ENCODE measurements at regions not wholly inside any gene's neighbourhood (a gene's known extent, or its start where the extent isn't known, plus 50 kb on each side); places are given as distances from the start of the nearest gene placed in this dataset.

DNA sequence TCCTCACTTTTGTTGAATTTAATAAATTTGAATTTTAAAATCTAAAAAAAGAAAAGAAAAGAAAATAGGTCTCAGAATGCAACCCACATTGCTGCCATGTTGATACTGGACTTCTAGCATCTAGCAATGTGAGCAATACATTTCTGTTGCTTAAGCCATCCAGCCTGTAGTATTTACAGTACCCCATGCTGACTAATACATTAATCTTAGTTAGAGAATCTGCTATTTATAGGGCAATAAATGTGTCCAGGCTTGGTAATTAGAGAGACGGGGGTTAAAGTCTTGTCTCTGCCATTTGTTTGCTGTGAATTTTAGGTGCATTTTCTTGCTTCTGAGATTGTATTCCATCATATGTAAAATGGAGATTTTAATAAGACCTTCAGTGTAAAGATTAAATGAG lies 471.3 kb downstream of the DHX35 start:
- Histone ChIP-seq H3K27me3 (replicated peaks; ENCODE audit: insufficient read depth) (no peaks in the 10 kb centered on the region), H3K9me2 (ENCODE audit: insufficient read depth) (no peaks in the 10 kb centered on the region), H2AFZ (no peak overlapping the region), H3K9ac (no peak overlapping the region), H3K4me3 (no peak overlapping the region), H3K36me3 (ENCODE audit: low read depth) (no peaks in the 10 kb centered on the region), H3F3A (ENCODE audit: insufficient read depth) (no peaks in the 10 kb centered on the region), H3K4me2 (ENCODE audit: unreplicated experiment) (no peak overlapping the region), H3K4me1 (ENCODE audit: insufficient read depth) (no peaks in the 10 kb centered on the region), H3K9me3 (ENCODE audit: low read depth) (no peaks in the 10 kb centered on the region), H3K79me2 (ENCODE audit: insufficient read depth) (no peaks in the 10 kb centered on the region), H4K20me1 (ENCODE audit: insufficient read depth) (no peaks in the 10 kb centered on the region), H3K27ac (no peak overlapping the region)
- in situ Hi-C loops (cut with MboI), result loop anchor here (10.0 kb wide), 1 partner anchor 61 kb away; no protein-coding TSS in a partner anchor
- DNase-seq, result no peak
- TF ChIP-seq EZH2 (IDR thresholded peaks at IDR 0.05; ENCODE audit: insufficient read depth, poor library complexity, severe bottlenecking), result no peak
- TF ChIP-seq EZH2phosphoT487 (IDR thresholded peaks at IDR 0.05; ENCODE audit: insufficient read depth, low read depth), result no peak
- WGBS, 2 experiments (ENCODE audit: low coverage in 1 of 2, low lambda C conversion rate in 2 of 2, missing lambda C conversion rate in 2 of 2), result 39 to 43% methylated on average over 1 of the region's 1 CpG

DNA sequence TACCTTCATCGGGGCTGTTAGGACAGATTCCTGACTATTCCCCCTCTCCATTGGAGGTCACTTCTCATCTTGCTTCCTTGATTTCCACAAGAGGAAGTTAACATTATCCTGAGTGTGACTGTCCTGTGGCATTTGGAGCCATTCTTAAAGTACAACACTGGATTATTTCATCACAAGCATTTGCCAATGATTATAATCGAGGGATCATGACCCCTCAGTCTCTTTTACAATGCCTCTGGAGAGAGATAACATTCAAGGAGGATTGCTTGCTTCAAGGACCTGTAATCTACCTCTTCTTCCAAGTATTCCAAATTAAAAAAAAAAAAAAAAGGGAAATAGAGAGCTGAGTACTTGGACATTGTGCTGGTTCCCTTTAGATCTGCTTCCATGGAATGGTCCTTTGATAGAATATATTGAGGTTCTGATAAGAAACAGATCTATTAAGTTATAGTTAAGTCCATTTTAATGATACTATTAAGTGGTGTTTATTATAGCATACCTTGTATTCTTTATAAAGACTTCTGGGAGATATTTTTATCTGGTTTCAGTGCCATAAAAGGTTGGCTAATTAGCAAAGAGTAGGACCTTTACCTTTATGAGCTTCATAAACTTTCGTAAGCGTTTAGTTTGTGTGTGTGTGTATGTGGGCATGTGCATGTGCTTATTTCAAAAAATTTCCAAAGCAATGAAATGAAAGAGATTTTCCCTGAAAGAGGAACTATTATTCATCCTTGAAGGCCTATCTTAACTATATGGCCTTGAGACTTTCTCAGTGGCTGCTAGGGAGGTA lies 469.1 kb downstream of the DHX35 start:
- 43 to 45% methylated on average over 4 of the region's 4 CpGs for WGBS, 2 experiments (ENCODE audit: low coverage in 1 of 2, low lambda C conversion rate in 2 of 2, missing lambda C conversion rate in 2 of 2)
- in situ Hi-C loops (cut with MboI), result loop anchor here (10.0 kb wide), 1 partner anchor 64 kb away; no protein-coding TSS in a partner anchor
- no peak for TF ChIP-seq EZH2phosphoT487 (IDR thresholded peaks at IDR 0.05; ENCODE audit: insufficient read depth, low read depth)
- no peak for TF ChIP-seq EZH2 (IDR thresholded peaks at IDR 0.05; ENCODE audit: insufficient read depth, poor library complexity, severe bottlenecking)

DNA sequence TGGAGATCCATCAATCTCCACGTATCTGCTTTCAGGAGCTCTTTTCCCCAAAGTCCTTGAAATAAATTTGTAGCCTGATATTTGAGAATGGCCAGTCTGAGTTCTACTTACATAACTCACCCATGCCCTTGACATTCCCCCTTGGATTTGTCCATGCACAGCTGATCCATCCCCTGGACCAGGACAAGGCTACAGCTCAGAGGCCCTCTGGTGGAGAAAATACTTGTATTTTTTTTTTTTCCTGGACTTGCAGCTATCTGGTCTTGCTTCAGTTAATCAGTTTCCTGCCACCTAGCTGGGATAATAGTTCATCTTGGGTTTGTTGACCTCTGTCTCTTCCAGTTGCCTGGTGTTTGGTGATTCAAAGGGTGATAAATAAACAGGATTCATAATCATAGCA lies 467.6 kb downstream of the DHX35 start:
- TF ChIP-seq EZH2phosphoT487 (IDR thresholded peaks at IDR 0.05; ENCODE audit: insufficient read depth, low read depth) (no peak), EZH2 (IDR thresholded peaks at IDR 0.05; ENCODE audit: insufficient read depth, poor library complexity, severe bottlenecking) (no peak)
- 12 to 47% methylated on average over 1 of the region's 1 CpG for WGBS, 2 experiments (ENCODE audit: low coverage in 1 of 2, low lambda C conversion rate in 2 of 2, missing lambda C conversion rate in 2 of 2)
- Histone ChIP-seq H3K27ac (no peak overlapping the region), H3K9ac (no peak overlapping the region), H3F3A (ENCODE audit: insufficient read depth) (no peaks in the 10 kb centered on the region), H3K4me2 (ENCODE audit: unreplicated experiment) (no peak overlapping the region), H2AFZ (no peak overlapping the region), H4K20me1 (ENCODE audit: insufficient read depth) (no peaks in the 10 kb centered on the region), H3K36me3 (ENCODE audit: low read depth) (no peaks in the 10 kb centered on the region), H3K4me3 (no peak overlapping the region), H3K79me2 (ENCODE audit: insufficient read depth) (no peaks in the 10 kb centered on the region), H3K4me1 (ENCODE audit: insufficient read depth) (no peaks in the 10 kb centered on the region), H3K9me3 (ENCODE audit: low read depth) (no peaks in the 10 kb centered on the region), H3K9me2 (ENCODE audit: insufficient read depth) (no peaks in the 10 kb centered on the region), H3K27me3 (replicated peaks; ENCODE audit: insufficient read depth) (no peaks in the 10 kb centered on the region)
- DNase-seq, result no peak
- in situ Hi-C loops (cut with MboI), result loop anchor here (10.0 kb wide), 1 partner anchor 65 kb away; no protein-coding TSS in a partner anchor

More for the DNA sequence above, 469.1 kb downstream of the DHX35 start:
- no peaks in the 10 kb centered on the region for H4K20me1 ChIP-seq (ENCODE audit: insufficient read depth)
- no peak for DNase-seq
- no peak overlapping the region for H3K4me3 ChIP-seq
- H3K9ac ChIP-seq, result no peak overlapping the region
- H3K79me2 ChIP-seq (ENCODE audit: insufficient read depth), result no peaks in the 10 kb centered on the region
- no peak overlapping the region for H2AFZ ChIP-seq
- no peaks in the 10 kb centered on the region for H3F3A ChIP-seq (ENCODE audit: insufficient read depth)
- no peak overlapping the region for H3K4me2 ChIP-seq (ENCODE audit: unreplicated experiment)
- H3K4me1 ChIP-seq (ENCODE audit: insufficient read depth), result no peaks in the 10 kb centered on the region
- H3K27me3 ChIP-seq (replicated peaks; ENCODE audit: insufficient read depth), result no peaks in the 10 kb centered on the region
- H3K9me2 ChIP-seq (ENCODE audit: insufficient read depth), result no peaks in the 10 kb centered on the region
- no peak overlapping the region for H3K27ac ChIP-seq
- H3K9me3 ChIP-seq (ENCODE audit: low read depth), result no peaks in the 10 kb centered on the region
- H3K36me3 ChIP-seq (ENCODE audit: low read depth), result no peaks in the 10 kb centered on the region

DNA sequence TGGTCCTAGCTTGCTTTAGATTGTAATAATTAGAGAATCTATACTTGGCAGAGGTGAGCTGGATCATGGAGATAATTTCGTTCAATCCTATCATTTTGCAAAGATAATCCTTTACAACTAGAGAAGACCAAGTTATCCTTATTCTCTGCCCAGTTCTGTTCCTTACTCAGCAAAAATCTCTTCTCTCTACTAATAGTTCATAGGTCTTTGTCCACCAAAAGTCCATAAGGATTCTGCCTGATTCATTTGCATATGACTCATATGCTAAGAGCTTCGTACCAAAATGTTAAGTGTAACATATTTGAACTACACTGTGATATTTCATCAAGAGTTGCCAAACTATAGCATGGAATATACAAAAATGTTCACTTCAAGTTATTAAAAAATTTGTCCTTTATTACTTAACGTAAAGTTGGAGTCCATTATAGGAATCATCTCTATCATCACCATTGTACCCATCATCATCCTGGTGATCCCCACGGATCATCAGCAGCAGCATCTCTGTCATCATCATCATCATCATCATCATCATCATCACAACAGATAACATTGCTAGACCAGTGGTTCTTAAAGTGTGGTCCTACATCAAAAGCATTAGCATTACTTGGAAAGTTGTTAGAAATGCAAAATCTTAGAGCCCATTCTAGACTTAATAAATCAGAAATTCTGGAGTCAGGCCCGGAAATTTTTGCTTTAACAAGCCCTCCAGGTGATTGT lies 463.0 kb downstream of the DHX35 start:
- Histone ChIP-seq H3K4me3 (no peak overlapping the region), H3K27ac (no peak overlapping the region), H3K79me2 (ENCODE audit: insufficient read depth) (no peaks in the 10 kb centered on the region), H2AFZ (no peak overlapping the region), H3K9ac (no peak overlapping the region), H4K20me1 (ENCODE audit: insufficient read depth) (no peaks in the 10 kb centered on the region), H3F3A (ENCODE audit: insufficient read depth) (no peaks in the 10 kb centered on the region), H3K4me1 (ENCODE audit: insufficient read depth) (no peaks in the 10 kb centered on the region), H3K4me2 (ENCODE audit: unreplicated experiment) (no peak overlapping the region), H3K27me3 (replicated peaks; ENCODE audit: insufficient read depth) (no peaks in the 10 kb centered on the region), H3K9me3 (ENCODE audit: low read depth) (no peaks in the 10 kb centered on the region), H3K36me3 (ENCODE audit: low read depth) (no peaks in the 10 kb centered on the region), H3K9me2 (ENCODE audit: insufficient read depth) (no peaks in the 10 kb centered on the region)
- TF ChIP-seq EZH2phosphoT487 (IDR thresholded peaks at IDR 0.05; ENCODE audit: insufficient read depth, low read depth) (no peak), EZH2 (IDR thresholded peaks at IDR 0.05; ENCODE audit: insufficient read depth, poor library complexity, severe bottlenecking) (no peak)
- no peak for DNase-seq
- in situ Hi-C loops (cut with MboI), result loop anchor here (25.0 kb wide), 1 partner anchor 1512 kb away; no protein-coding TSS in a partner anchor
- WGBS, 2 experiments (ENCODE audit: low coverage in 1 of 2, low lambda C conversion rate in 2 of 2, missing lambda C conversion rate in 2 of 2), result 39 to 43% methylated on average over 5 of the region's 5 CpGs
